ENCODE measurements at regions not wholly inside any gene's neighbourhood (a gene's known extent, or its start where the extent isn't known, plus 50 kb on each side); places are given as distances from the start of the nearest gene placed in this dataset.

- TF ChIP-seq CTCF (conservative IDR thresholded peaks at IDR 0.05; ENCODE audit: low read length), result no peak
- TF ChIP-seq EZH2phosphoT487 (IDR thresholded peaks at IDR 0.05; ENCODE audit: borderline replicate concordance, low read depth, low read length), result no peak
Observed at GRCh38 chr3:25277503-25277902, 150.6 kb upstream of the RARB start.

All from OCI-LY7 (cell line).